HFFc6 (cell line): ENCODE measurements at regions not wholly inside any gene's neighbourhood (a gene's known extent, or its start where the extent isn't known, plus 50 kb on each side); places are given as distances from the start of the nearest gene placed in this dataset.

Experiments
- DNase-seq: peaks from one replicate; pipeline ENCODE4 v3.0.0-alpha.2; 2018
- H3K27ac Mint-ChIP-seq: 2 replicates; pipeline ENCODE4 v1.8.0; 2020; ENCODE audit warnings: mild to moderate bottlenecking, mixed read lengths
- H3K27me3 Mint-ChIP-seq: 2 replicates; pipeline ENCODE4 v1.8.0; 2021; ENCODE audit warnings: mild to moderate bottlenecking, moderate library complexity, mixed read lengths; ENCODE audit not compliant: insufficient read depth
- H3K36me3 Mint-ChIP-seq: 2 replicates; pipeline ENCODE4 v1.8.0; 2021; ENCODE audit warnings: low read depth, mixed read lengths
- H3K4me1 Mint-ChIP-seq: 2 replicates; pipeline ENCODE4 v1.8.0; 2020; ENCODE audit warnings: low read depth, mixed read lengths
- H3K4me3 Mint-ChIP-seq: 2 replicates; pipeline ENCODE4 v1.8.0; 2020; ENCODE audit warnings: mild to moderate bottlenecking, moderate library complexity, mixed read lengths
- H3K9me3 Mint-ChIP-seq: 2 replicates; pipeline ENCODE4 v1.8.0; 2020; ENCODE audit warnings: mild to moderate bottlenecking, mixed read lengths
- TF ChIP-seq, protein P1 (sequence below): fragments of 200-600 bp; sonication (generic); IDR thresholded peaks from 2 replicates; pipeline ENCODE4 v1.5.0; 2021; ENCODE audit warnings: antibody characterized with exemption, mild to moderate bottlenecking

DNA sequence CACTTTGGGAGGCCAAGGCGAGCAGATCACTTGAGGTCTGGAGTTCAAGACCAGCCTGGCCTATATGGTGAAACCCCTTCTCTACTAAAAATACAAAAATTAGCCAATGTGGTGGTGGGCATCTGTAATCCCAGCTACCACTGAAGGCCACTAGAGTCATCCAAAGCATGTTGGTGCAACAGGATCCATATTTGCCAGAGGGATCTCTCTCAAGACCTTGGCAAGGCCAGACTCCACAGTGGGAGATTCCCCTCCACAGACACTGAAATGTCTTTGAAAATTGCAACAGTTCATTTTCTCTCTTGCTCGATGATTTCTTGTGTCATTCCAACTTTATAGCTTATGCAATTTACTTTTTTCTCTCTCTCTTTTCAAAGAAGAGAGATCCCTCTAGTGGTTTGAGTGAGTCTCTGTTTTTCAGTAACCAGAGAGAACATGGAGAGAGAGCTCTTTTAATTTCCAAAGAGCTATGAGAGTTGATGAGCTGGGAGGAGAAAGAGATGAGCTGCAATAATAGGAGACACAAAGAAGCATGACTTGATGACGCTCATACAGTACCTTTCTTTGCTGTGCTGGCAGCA, 176.8 kb upstream of the USP25 start:
- no peaks in the 10 kb centered on the region for H3K9me3 Mint-ChIP-seq
- H3K27ac Mint-ChIP-seq, result no peak overlapping the region
- no peak overlapping the region for H3K4me3 Mint-ChIP-seq
- H3K36me3 Mint-ChIP-seq, result no peaks in the 10 kb centered on the region
- peaks cover 6% of the 10 kb centered on the region; the same call in 1 of the 2 replicates for H3K4me1 Mint-ChIP-seq
- TF ChIP-seq, protein P1, sequence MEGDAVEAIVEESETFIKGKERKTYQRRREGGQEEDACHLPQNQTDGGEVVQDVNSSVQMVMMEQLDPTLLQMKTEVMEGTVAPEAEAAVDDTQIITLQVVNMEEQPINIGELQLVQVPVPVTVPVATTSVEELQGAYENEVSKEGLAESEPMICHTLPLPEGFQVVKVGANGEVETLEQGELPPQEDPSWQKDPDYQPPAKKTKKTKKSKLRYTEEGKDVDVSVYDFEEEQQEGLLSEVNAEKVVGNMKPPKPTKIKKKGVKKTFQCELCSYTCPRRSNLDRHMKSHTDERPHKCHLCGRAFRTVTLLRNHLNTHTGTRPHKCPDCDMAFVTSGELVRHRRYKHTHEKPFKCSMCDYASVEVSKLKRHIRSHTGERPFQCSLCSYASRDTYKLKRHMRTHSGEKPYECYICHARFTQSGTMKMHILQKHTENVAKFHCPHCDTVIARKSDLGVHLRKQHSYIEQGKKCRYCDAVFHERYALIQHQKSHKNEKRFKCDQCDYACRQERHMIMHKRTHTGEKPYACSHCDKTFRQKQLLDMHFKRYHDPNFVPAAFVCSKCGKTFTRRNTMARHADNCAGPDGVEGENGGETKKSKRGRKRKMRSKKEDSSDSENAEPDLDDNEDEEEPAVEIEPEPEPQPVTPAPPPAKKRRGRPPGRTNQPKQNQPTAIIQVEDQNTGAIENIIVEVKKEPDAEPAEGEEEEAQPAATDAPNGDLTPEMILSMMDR, result peak; percentile 72
- H3K27me3 Mint-ChIP-seq, result peaks cover 2% of the 10 kb centered on the region
- peak; percentile 10 for DNase-seq

GRCh38 chr21:15557925-15558324, 171.9 kb upstream of the USP25 start:
- TF ChIP-seq, protein P1, result no peak
- Mint-ChIP-seq H3K4me3 (no peak overlapping the region), H3K9me3 (no peaks in the 10 kb centered on the region), H3K27me3 (peaks cover 2% of the 10 kb centered on the region), H3K4me1 (no peaks in the 10 kb centered on the region), H3K27ac (no peak overlapping the region), H3K36me3 (no peaks in the 10 kb centered on the region)
- DNase-seq, result no peak

DNA sequence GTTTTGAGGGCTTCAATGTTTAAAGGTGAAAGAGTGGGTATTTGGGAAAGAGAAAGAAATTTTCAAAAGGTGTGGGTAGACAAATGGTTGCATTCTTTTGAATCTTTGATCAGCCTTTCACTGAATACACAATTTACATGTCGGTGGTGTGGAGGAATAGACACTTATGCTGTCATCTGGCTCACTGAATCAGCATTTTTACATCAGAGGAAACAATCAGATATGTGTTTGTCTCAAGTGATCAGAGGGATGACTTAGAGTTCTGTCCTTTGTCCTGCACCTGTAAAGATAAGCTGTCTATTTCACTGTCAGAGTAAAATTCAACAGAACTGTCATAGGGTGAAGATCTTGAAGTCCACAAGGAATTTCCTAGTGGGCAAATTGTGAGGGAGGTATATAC, 170.9 kb upstream of the USP25 start:
- H3K4me3 Mint-ChIP-seq, result no peak overlapping the region
- no peaks in the 10 kb centered on the region for H3K4me1 Mint-ChIP-seq
- H3K27me3 Mint-ChIP-seq, result peaks cover 2% of the 10 kb centered on the region
- H3K36me3 Mint-ChIP-seq, result no peaks in the 10 kb centered on the region
- no peak for DNase-seq
- H3K27ac Mint-ChIP-seq, result no peak overlapping the region
- no peaks in the 10 kb centered on the region for H3K9me3 Mint-ChIP-seq
- TF ChIP-seq, protein P1, result no peak

DNA sequence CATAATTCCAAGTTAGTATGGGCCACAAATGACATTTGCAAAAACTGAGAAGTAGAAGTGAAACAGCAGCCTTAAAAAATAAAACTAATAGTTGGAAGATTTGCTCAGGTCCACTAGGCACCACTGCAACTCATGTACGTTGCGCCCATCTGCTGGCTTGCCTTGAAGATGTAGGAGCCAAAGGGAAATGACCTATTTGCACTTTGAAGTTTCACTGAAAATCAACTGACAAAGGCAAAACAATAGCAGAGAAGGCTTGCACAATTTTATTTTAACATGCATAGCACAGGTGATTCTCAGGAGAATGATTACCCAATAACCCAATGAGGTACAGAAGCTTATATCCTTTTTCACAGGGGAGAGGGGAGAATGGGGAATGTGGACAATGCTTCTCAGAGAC, 170.1 kb upstream of the USP25 start:
- no peak for DNase-seq
- Mint-ChIP-seq H3K36me3 (no peaks in the 10 kb centered on the region), H3K4me3 (no peak overlapping the region), H3K27ac (no peak overlapping the region), H3K4me1 (no peaks in the 10 kb centered on the region), H3K27me3 (peaks cover 2% of the 10 kb centered on the region), H3K9me3 (no peaks in the 10 kb centered on the region)
- TF ChIP-seq, protein P1, result no peak

GRCh38 chr21:15560383-15561056, 169.3 kb upstream of the USP25 start:
- no peaks in the 10 kb centered on the region for H3K9me3 Mint-ChIP-seq
- DNase-seq, result no peak
- TF ChIP-seq, protein P1, result no peak
- no peak overlapping the region for H3K4me3 Mint-ChIP-seq
- peaks cover 2% of the 10 kb centered on the region for H3K27me3 Mint-ChIP-seq
- no peaks in the 10 kb centered on the region for H3K4me1 Mint-ChIP-seq
- no peak overlapping the region for H3K27ac Mint-ChIP-seq
- no peaks in the 10 kb centered on the region for H3K36me3 Mint-ChIP-seq
